ENCODE measurements at regions not wholly inside any gene's neighbourhood (a gene's known extent, or its start where the extent isn't known, plus 50 kb on each side); places are given as distances from the start of the nearest gene placed in this dataset.

GRCh38 chr2:105691947-105692390, 52.7 kb upstream of the NCK2 start:
- Histone ChIP-seq H3K4me3 (ENCODE audit: low read length in 2 of 2) (peak overlapping the region in 1 of 2 donors; percentile 13), H2BK12ac (ENCODE audit: low read length) (no peak overlapping the region), H3K27me3 (ENCODE audit: control insufficient read depth in 3 of 3, insufficient read depth in 3 of 3, low read depth in 1 of 3, low read length in 3 of 3) (no peaks in the 10 kb centered on the region), H2AFZ (ENCODE audit: low read length) (peak overlapping the region; percentile 13), H3K4me2 (ENCODE audit: insufficient read depth, low read length, poor library complexity, severe bottlenecking) (no peak overlapping the region), H3K9me3 (replicated peaks in 1 of 2; ENCODE audit: control insufficient read depth in 2 of 2, insufficient read depth in 1 of 2, low read depth in 1 of 2, low read length in 2 of 2) (no peaks in the 10 kb centered on the region), H3K4ac (ENCODE audit: low read length) (no peak overlapping the region), H4K8ac (ENCODE audit: low read depth, low read length) (no peak overlapping the region), H3K79me1 (ENCODE audit: low read depth, low read length) (no peaks in the 10 kb centered on the region), H2BK5ac (ENCODE audit: low read length) (no peak overlapping the region), H3K36me3 (replicated peaks in 1 of 2; ENCODE audit: control insufficient read depth in 2 of 2, insufficient read depth in 2 of 2, low read length in 2 of 2) (no peaks in the 10 kb centered on the region), H3K27ac (replicated peaks; ENCODE audit: low read length) (no peak overlapping the region), H2AK5ac (ENCODE audit: low read depth, low read length) (no peak overlapping the region), H2BK15ac (ENCODE audit: low read length) (no peak overlapping the region), H3K18ac (ENCODE audit: low read length) (peak overlapping the region; percentile 54), H3K23ac (ENCODE audit: low read depth, low read length, poor library complexity) (no peak overlapping the region), H3K4me1 (ENCODE audit: control insufficient read depth in 2 of 2, insufficient read depth in 1 of 2, low read depth in 1 of 2, low read length in 2 of 2) (peaks cover 0 to 2% of the 10 kb centered on the region in 2 donors), H2BK120ac (ENCODE audit: low read depth, low read length) (no peak overlapping the region), H4K91ac (ENCODE audit: low read depth, low read length, poor library complexity) (no peak overlapping the region), H3K9ac (ENCODE audit: low read depth, low read length, poor library complexity) (no peak overlapping the region), H3K14ac (ENCODE audit: low read length) (no peak overlapping the region)
- no peak for DNase-seq (ENCODE audit: low spot score)
- no CpG with 5 or more reads among the region's 5 CpGs for WGBS, 2 donors (ENCODE audit: extremely low coverage in 2 of 2, insufficient read length in 2 of 2, insufficient replicate concordance in 1 of 2)

DNA sequence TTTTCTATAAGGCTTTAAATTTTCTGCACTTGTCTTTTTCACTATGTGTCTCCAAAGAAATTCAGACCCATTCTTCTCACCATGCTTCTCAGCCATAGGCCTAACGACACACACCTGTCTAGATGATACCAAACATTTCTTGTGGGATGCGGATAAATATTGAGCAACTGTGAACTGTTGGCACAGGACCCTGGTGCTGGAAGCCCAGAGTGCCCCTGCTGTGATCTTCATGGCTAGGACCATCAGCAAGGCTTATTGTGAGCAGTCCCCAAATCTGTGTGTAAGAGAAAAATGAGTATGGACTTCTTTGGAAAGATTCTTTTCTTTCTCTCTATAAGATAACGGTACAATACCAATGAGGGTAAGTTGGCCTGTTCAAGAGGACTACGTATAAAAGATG, 54.1 kb upstream of the NCK2 start:
- DNase-seq (ENCODE audit: low spot score) = no peak
- Histone ChIP-seq H3K4ac (ENCODE audit: low read length) (no peak overlapping the region), H3K4me3 (ENCODE audit: low read length in 2 of 2) (no peak overlapping the region), H3K27ac (replicated peaks; ENCODE audit: low read length) (no peak overlapping the region), H3K23ac (ENCODE audit: low read depth, low read length, poor library complexity) (no peak overlapping the region), H3K4me2 (ENCODE audit: insufficient read depth, low read length, poor library complexity, severe bottlenecking) (no peak overlapping the region), H3K9me3 (replicated peaks in 1 of 2; ENCODE audit: control insufficient read depth in 2 of 2, insufficient read depth in 1 of 2, low read depth in 1 of 2, low read length in 2 of 2) (no peaks in the 10 kb centered on the region), H2BK12ac (ENCODE audit: low read length) (no peak overlapping the region), H2BK15ac (ENCODE audit: low read length) (no peak overlapping the region), H2AFZ (ENCODE audit: low read length) (no peak overlapping the region), H3K9ac (ENCODE audit: low read depth, low read length, poor library complexity) (no peak overlapping the region), H2BK120ac (ENCODE audit: low read depth, low read length) (no peak overlapping the region), H3K14ac (ENCODE audit: low read length) (no peak overlapping the region), H4K91ac (ENCODE audit: low read depth, low read length, poor library complexity) (no peak overlapping the region), H2BK5ac (ENCODE audit: low read length) (no peak overlapping the region), H3K27me3 (ENCODE audit: control insufficient read depth in 3 of 3, insufficient read depth in 3 of 3, low read depth in 1 of 3, low read length in 3 of 3) (no peaks in the 10 kb centered on the region), H2AK5ac (ENCODE audit: low read depth, low read length) (no peak overlapping the region), H3K18ac (ENCODE audit: low read length) (no peak overlapping the region), H3K4me1 (ENCODE audit: control insufficient read depth in 2 of 2, insufficient read depth in 1 of 2, low read depth in 1 of 2, low read length in 2 of 2) (peaks cover 0 to 2% of the 10 kb centered on the region in 2 donors), H4K8ac (ENCODE audit: low read depth, low read length) (no peak overlapping the region), H3K79me1 (ENCODE audit: low read depth, low read length) (no peaks in the 10 kb centered on the region), H3K36me3 (replicated peaks in 1 of 2; ENCODE audit: control insufficient read depth in 2 of 2, insufficient read depth in 2 of 2, low read length in 2 of 2) (no peaks in the 10 kb centered on the region)
- no CpG with 5 or more reads among the region's 4 CpGs for WGBS, 2 donors (ENCODE audit: extremely low coverage in 2 of 2, insufficient read length in 2 of 2, insufficient replicate concordance in 1 of 2)

DNA sequence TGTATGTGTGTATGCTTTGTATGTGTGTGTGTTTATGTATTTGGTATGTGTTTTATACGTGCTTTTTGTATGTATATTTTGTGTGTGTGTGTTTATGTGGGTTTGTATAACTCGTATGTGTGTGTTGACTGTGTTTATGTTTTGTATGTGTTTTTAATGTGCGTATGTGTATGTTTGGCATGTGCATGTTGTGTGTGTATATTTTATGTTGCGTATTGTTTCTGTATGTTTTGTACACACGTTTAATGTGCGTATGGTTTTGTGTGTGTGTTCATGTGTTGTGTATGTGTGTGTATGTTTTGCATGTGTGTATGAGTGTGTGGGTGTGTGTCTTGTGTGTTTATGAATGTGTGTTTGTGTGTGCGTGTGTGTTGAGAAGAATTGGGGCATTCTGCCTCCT, 55.2 kb upstream of the NCK2 start:
- no peak overlapping the region for H4K8ac ChIP-seq (ENCODE audit: low read depth, low read length)
- no peak overlapping the region for H2AK5ac ChIP-seq (ENCODE audit: low read depth, low read length)
- no peak overlapping the region for H3K4me3 ChIP-seq (ENCODE audit: low read length in 2 of 2)
- H2BK120ac ChIP-seq (ENCODE audit: low read depth, low read length) = no peak overlapping the region
- H3K4me2 ChIP-seq (ENCODE audit: insufficient read depth, low read length, poor library complexity, severe bottlenecking) = no peak overlapping the region
- no peak overlapping the region for H2BK5ac ChIP-seq (ENCODE audit: low read length)
- H3K27ac ChIP-seq (replicated peaks; ENCODE audit: low read length) = no peak overlapping the region
- H2AFZ ChIP-seq (ENCODE audit: low read length) = no peak overlapping the region
- H3K79me1 ChIP-seq (ENCODE audit: low read depth, low read length) = no peaks in the 10 kb centered on the region
- H3K4me1 ChIP-seq (ENCODE audit: control insufficient read depth in 2 of 2, insufficient read depth in 1 of 2, low read depth in 1 of 2, low read length in 2 of 2) = peaks cover 0 to 2% of the 10 kb centered on the region in 2 donors
- H2BK12ac ChIP-seq (ENCODE audit: low read length) = no peak overlapping the region
- no peaks in the 10 kb centered on the region for H3K36me3 ChIP-seq (replicated peaks in 1 of 2; ENCODE audit: control insufficient read depth in 2 of 2, insufficient read depth in 2 of 2, low read length in 2 of 2)
- no peaks in the 10 kb centered on the region for H3K27me3 ChIP-seq (ENCODE audit: control insufficient read depth in 3 of 3, insufficient read depth in 3 of 3, low read depth in 1 of 3, low read length in 3 of 3)
- H3K14ac ChIP-seq (ENCODE audit: low read length) = no peak overlapping the region
- H3K18ac ChIP-seq (ENCODE audit: low read length) = no peak overlapping the region
- H4K91ac ChIP-seq (ENCODE audit: low read depth, low read length, poor library complexity) = no peak overlapping the region
- 100% methylated on average over 3 to 7 of the region's 7 CpGs for WGBS, 2 donors (ENCODE audit: extremely low coverage in 2 of 2, insufficient read length in 2 of 2, insufficient replicate concordance in 1 of 2)
- DNase-seq (ENCODE audit: low spot score) = no peak
- no peak overlapping the region for H3K23ac ChIP-seq (ENCODE audit: low read depth, low read length, poor library complexity)
- no peaks in the 10 kb centered on the region for H3K9me3 ChIP-seq (replicated peaks in 1 of 2; ENCODE audit: control insufficient read depth in 2 of 2, insufficient read depth in 1 of 2, low read depth in 1 of 2, low read length in 2 of 2)
- no peak overlapping the region for H2BK15ac ChIP-seq (ENCODE audit: low read length)
- no peak overlapping the region for H3K4ac ChIP-seq (ENCODE audit: low read length)
- no peak overlapping the region for H3K9ac ChIP-seq (ENCODE audit: low read depth, low read length, poor library complexity)

- Histone ChIP-seq H2AFZ (ENCODE audit: low read length) (no peak overlapping the region), H3K79me1 (ENCODE audit: low read depth, low read length) (no peaks in the 10 kb centered on the region), H3K4me3 (ENCODE audit: low read length in 2 of 2) (no peak overlapping the region), H3K27me3 (ENCODE audit: control insufficient read depth in 3 of 3, insufficient read depth in 3 of 3, low read depth in 1 of 3, low read length in 3 of 3) (no peaks in the 10 kb centered on the region), H3K27ac (replicated peaks; ENCODE audit: low read length) (no peak overlapping the region), H3K9me3 (replicated peaks in 1 of 2; ENCODE audit: control insufficient read depth in 2 of 2, insufficient read depth in 1 of 2, low read depth in 1 of 2, low read length in 2 of 2) (no peaks in the 10 kb centered on the region), H2BK120ac (ENCODE audit: low read depth, low read length) (no peak overlapping the region), H2BK12ac (ENCODE audit: low read length) (no peak overlapping the region), H2BK5ac (ENCODE audit: low read length) (no peak overlapping the region), H2BK15ac (ENCODE audit: low read length) (no peak overlapping the region), H4K8ac (ENCODE audit: low read depth, low read length) (no peak overlapping the region), H3K4ac (ENCODE audit: low read length) (no peak overlapping the region), H3K36me3 (replicated peaks in 1 of 2; ENCODE audit: control insufficient read depth in 2 of 2, insufficient read depth in 2 of 2, low read length in 2 of 2) (no peaks in the 10 kb centered on the region), H2AK5ac (ENCODE audit: low read depth, low read length) (no peak overlapping the region), H3K18ac (ENCODE audit: low read length) (no peak overlapping the region), H3K9ac (ENCODE audit: low read depth, low read length, poor library complexity) (no peak overlapping the region), H3K4me2 (ENCODE audit: insufficient read depth, low read length, poor library complexity, severe bottlenecking) (no peak overlapping the region), H3K14ac (ENCODE audit: low read length) (no peak overlapping the region), H3K4me1 (ENCODE audit: control insufficient read depth in 2 of 2, insufficient read depth in 1 of 2, low read depth in 1 of 2, low read length in 2 of 2) (peaks cover 0 to 2% of the 10 kb centered on the region in 2 donors), H3K23ac (ENCODE audit: low read depth, low read length, poor library complexity) (no peak overlapping the region), H4K91ac (ENCODE audit: low read depth, low read length, poor library complexity) (no peak overlapping the region)
- no CpG with 5 or more reads among the region's 13 CpGs for WGBS, 2 donors (ENCODE audit: extremely low coverage in 2 of 2, insufficient read length in 2 of 2, insufficient replicate concordance in 1 of 2)
- no peak for DNase-seq (ENCODE audit: low spot score)
Observed at GRCh38 chr2:105688946-105689345, 55.8 kb upstream of the NCK2 start.
